GM23338 (cell line): ENCODE measurements at regions not wholly inside any gene's neighbourhood (a gene's known extent, or its start where the extent isn't known, plus 50 kb on each side); places are given as distances from the start of the nearest gene placed in this dataset.

Experiments used
- ATAC-seq: fragments of 200-7000 bp; cut with Tn5 transposase; 3 replicates; pipeline ENCODE4 v1.9.1; 2020
- DNase-seq: peaks from one replicate; pipeline ENCODE4 v3.0.0-alpha.2; 2015; ENCODE audit warnings: low spot score
- H2AFZ ChIP-seq: fragments of 200-600 bp; sonication (generic); 2 replicates; pipeline ENCODE4 v1.8.0; 2016; ENCODE audit warnings: antibody characterized with exemption, mild to moderate bottlenecking, moderate library complexity
- H3F3A ChIP-seq: fragments of 200-600 bp; sonication (generic); replicated peaks from 2 replicates; pipeline ENCODE4 v1.8.0; 2017; ENCODE audit warnings: antibody characterized with exemption, mixed run types, low read depth
- H3K27ac ChIP-seq: fragments of 200-600 bp; sonication (generic); 2 replicates; pipeline ENCODE4 v1.6.1; 2016; ENCODE audit warnings: low read depth
- H3K27me3 ChIP-seq: fragments of 200-600 bp; sonication (generic); 2 replicates; pipeline ENCODE4 v1.8.0; 2016; ENCODE audit warnings: mild to moderate bottlenecking, mixed run types, moderate library complexity; ENCODE audit not compliant: insufficient read depth
- H3K36me3 ChIP-seq: fragments of 200-600 bp; sonication (generic); 2 replicates; pipeline ENCODE4 v1.8.0; 2016; ENCODE audit warnings: mild to moderate bottlenecking; ENCODE audit not compliant: insufficient read depth
- H3K4me1 ChIP-seq: fragments of 200-600 bp; sonication (generic); 2 replicates; pipeline ENCODE4 v1.8.0; 2016; ENCODE audit warnings: mild to moderate bottlenecking, moderate library complexity; ENCODE audit not compliant: insufficient read depth
- H3K4me2 ChIP-seq: fragments of 200-600 bp; sonication (generic); 2 replicates; pipeline ENCODE4 v1.7.1; 2017; ENCODE audit warnings: mixed run types
- H3K4me3 ChIP-seq: fragments of 200-600 bp; sonication (generic); 2 replicates; pipeline ENCODE4 v1.6.1; 2016; ENCODE audit warnings: mixed run types
- H3K79me2 ChIP-seq: fragments of 200-600 bp; sonication (generic); replicated peaks from 2 replicates; pipeline ENCODE4 v1.8.0; 2017; ENCODE audit warnings: mild to moderate bottlenecking; ENCODE audit not compliant: insufficient read depth
- H3K9me2 ChIP-seq: fragments of 200-600 bp; sonication (generic); 2 replicates; pipeline ENCODE4 v1.8.0; 2017; ENCODE audit not compliant: insufficient read depth
- H4K20me1 ChIP-seq: fragments of 200-600 bp; sonication (generic); replicated peaks from 2 replicates; pipeline ENCODE4 v1.8.0; 2017; ENCODE audit warnings: mild to moderate bottlenecking; ENCODE audit not compliant: insufficient read depth
- H3K27ac Mint-ChIP-seq: 2 replicates; pipeline ENCODE4 v1.8.0; 2020; ENCODE audit warnings: inconsistent platforms, mild to moderate bottlenecking, moderate library complexity, mixed read lengths
- H3K27me3 Mint-ChIP-seq: 3 replicates; pipeline ENCODE4 v1.8.0; 2022; ENCODE audit warnings: low read depth, mild to moderate bottlenecking, moderate library complexity, mixed read lengths, inconsistent platforms; ENCODE audit not compliant: insufficient read depth, poor library complexity
- H3K36me3 Mint-ChIP-seq: 3 replicates; pipeline ENCODE4 v1.8.0; 2021; ENCODE audit warnings: low read depth, mild to moderate bottlenecking, inconsistent platforms, moderate library complexity, mixed read lengths
- H3K4me1 Mint-ChIP-seq: 3 replicates; pipeline ENCODE4 v1.8.0; 2020; ENCODE audit warnings: mild to moderate bottlenecking, inconsistent platforms, mixed read lengths
- H3K4me3 Mint-ChIP-seq: 3 replicates; pipeline ENCODE4 v1.8.0; 2021; ENCODE audit warnings: moderate library complexity, mild to moderate bottlenecking, inconsistent platforms, mixed read lengths
- H3K9me3 Mint-ChIP-seq: 3 replicates; pipeline ENCODE4 v1.8.0; 2020; ENCODE audit warnings: moderate library complexity, mild to moderate bottlenecking, inconsistent platforms, mixed read lengths
- JUNB ChIP-seq: IDR thresholded peaks from one replicate; pipeline ENCODE4 v1.6.1; 2016; ENCODE audit warnings: antibody characterized with exemption; ENCODE audit not compliant: unreplicated experiment
- ZNF114 ChIP-seq: fragments of 250-450 bp; sonication (Bioruptor Pico); IDR thresholded peaks from 2 replicates; pipeline ENCODE4 v1.5.0; 2020; ENCODE audit warnings: mild to moderate bottlenecking, moderate library complexity
- TF ChIP-seq, protein P1 (sequence below): fragments of 250-450 bp; sonication (Bioruptor Pico); IDR thresholded peaks from 2 replicates; pipeline ENCODE4 v1.5.0; 2020; ENCODE audit warnings: mild to moderate bottlenecking, moderate library complexity

DNA sequence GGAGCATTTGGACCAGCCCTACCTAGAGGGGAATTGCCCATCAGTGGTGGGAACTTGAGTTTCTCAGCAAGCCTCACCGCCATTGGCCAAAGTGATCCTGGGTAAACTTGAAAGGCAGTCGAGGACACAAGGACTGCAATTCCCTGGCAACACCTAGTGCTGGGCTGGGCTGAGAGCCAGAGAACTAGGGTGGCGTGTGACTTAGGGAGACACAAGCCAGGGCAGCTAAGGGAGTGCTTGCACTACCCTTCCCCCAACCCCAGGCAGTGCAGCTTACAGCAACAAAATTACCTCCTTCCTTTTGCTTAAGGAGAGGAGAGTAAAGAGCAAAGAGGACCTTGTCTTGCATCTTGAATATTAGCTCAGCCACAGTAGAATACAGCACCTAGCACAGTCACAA is 176.9 kb upstream of the PRMT6 start:
- no peak overlapping the region for H3K4me3 Mint-ChIP-seq
- Histone ChIP-seq H4K20me1 (no peaks in the 10 kb centered on the region), H3K9me2 (peaks cover 23% of the 10 kb centered on the region), H3K27ac (no peak overlapping the region), H3K4me3 (no peak overlapping the region), H3F3A (no peaks in the 10 kb centered on the region), H2AFZ (peak overlapping the region; percentile 78), H3K79me2 (no peaks in the 10 kb centered on the region), H3K4me2 (no peak overlapping the region), H3K36me3 (no peaks in the 10 kb centered on the region), H3K27me3 (no peaks in the 10 kb centered on the region), H3K4me1 (no peaks in the 10 kb centered on the region)
- ATAC-seq (peak; percentile 45), DNase-seq (peak; percentile 3)
- peaks cover 8% of the 10 kb centered on the region; the same call in 2 of the 3 replicates for H3K9me3 Mint-ChIP-seq
- TF ChIP-seq JUNB, result no peak
- no peak overlapping the region for H3K27ac Mint-ChIP-seq
- peaks cover 7% of the 10 kb centered on the region; the same call in 1 of the 3 replicates for H3K36me3 Mint-ChIP-seq
- no peaks in the 10 kb centered on the region; the same call in 2 of the 3 replicates for H3K4me1 Mint-ChIP-seq
- H3K27me3 Mint-ChIP-seq, result peaks cover 2% of the 10 kb centered on the region

DNA sequence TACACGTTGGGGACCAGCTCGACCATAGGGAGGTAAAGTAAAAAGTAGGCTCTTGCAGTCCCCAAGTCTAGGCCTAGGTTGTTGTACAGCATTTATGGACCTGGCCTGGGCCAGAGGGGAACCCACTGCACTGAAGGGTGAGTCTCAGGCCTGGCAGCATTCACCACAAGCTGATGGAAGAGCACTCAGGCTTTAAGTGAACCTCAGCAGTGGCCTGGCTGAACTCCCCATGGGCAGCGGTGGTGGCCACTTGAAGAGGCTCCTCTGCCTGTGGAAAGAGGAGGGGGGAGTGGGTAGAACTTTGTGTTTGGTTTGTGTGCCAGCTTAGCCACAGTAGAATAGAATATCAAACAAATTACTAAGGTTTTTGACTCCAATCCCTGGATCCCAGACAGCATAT is 176.2 kb upstream of the PRMT6 start:
- Histone ChIP-seq H3K27ac (no peak overlapping the region), H3K79me2 (no peaks in the 10 kb centered on the region), H3K36me3 (no peaks in the 10 kb centered on the region), H3K9me2 (peaks cover 23% of the 10 kb centered on the region), H3K4me1 (no peaks in the 10 kb centered on the region), H4K20me1 (no peaks in the 10 kb centered on the region), H3K27me3 (no peaks in the 10 kb centered on the region), H3K4me2 (no peak overlapping the region), H3F3A (no peaks in the 10 kb centered on the region), H3K4me3 (no peak overlapping the region), H2AFZ (peak overlapping the region; percentile 78)
- DNase-seq (no peak), ATAC-seq (no peak)
- no peak overlapping the region for H3K4me3 Mint-ChIP-seq
- H3K27me3 Mint-ChIP-seq, result peaks cover 2% of the 10 kb centered on the region
- no peak overlapping the region for H3K27ac Mint-ChIP-seq
- H3K9me3 Mint-ChIP-seq, result peaks cover 8% of the 10 kb centered on the region; the same call in 2 of the 3 replicates
- H3K4me1 Mint-ChIP-seq, result no peaks in the 10 kb centered on the region; the same call in 2 of the 3 replicates
- peaks cover 7% of the 10 kb centered on the region; the same call in 1 of the 3 replicates for H3K36me3 Mint-ChIP-seq
- TF ChIP-seq, protein P1, sequence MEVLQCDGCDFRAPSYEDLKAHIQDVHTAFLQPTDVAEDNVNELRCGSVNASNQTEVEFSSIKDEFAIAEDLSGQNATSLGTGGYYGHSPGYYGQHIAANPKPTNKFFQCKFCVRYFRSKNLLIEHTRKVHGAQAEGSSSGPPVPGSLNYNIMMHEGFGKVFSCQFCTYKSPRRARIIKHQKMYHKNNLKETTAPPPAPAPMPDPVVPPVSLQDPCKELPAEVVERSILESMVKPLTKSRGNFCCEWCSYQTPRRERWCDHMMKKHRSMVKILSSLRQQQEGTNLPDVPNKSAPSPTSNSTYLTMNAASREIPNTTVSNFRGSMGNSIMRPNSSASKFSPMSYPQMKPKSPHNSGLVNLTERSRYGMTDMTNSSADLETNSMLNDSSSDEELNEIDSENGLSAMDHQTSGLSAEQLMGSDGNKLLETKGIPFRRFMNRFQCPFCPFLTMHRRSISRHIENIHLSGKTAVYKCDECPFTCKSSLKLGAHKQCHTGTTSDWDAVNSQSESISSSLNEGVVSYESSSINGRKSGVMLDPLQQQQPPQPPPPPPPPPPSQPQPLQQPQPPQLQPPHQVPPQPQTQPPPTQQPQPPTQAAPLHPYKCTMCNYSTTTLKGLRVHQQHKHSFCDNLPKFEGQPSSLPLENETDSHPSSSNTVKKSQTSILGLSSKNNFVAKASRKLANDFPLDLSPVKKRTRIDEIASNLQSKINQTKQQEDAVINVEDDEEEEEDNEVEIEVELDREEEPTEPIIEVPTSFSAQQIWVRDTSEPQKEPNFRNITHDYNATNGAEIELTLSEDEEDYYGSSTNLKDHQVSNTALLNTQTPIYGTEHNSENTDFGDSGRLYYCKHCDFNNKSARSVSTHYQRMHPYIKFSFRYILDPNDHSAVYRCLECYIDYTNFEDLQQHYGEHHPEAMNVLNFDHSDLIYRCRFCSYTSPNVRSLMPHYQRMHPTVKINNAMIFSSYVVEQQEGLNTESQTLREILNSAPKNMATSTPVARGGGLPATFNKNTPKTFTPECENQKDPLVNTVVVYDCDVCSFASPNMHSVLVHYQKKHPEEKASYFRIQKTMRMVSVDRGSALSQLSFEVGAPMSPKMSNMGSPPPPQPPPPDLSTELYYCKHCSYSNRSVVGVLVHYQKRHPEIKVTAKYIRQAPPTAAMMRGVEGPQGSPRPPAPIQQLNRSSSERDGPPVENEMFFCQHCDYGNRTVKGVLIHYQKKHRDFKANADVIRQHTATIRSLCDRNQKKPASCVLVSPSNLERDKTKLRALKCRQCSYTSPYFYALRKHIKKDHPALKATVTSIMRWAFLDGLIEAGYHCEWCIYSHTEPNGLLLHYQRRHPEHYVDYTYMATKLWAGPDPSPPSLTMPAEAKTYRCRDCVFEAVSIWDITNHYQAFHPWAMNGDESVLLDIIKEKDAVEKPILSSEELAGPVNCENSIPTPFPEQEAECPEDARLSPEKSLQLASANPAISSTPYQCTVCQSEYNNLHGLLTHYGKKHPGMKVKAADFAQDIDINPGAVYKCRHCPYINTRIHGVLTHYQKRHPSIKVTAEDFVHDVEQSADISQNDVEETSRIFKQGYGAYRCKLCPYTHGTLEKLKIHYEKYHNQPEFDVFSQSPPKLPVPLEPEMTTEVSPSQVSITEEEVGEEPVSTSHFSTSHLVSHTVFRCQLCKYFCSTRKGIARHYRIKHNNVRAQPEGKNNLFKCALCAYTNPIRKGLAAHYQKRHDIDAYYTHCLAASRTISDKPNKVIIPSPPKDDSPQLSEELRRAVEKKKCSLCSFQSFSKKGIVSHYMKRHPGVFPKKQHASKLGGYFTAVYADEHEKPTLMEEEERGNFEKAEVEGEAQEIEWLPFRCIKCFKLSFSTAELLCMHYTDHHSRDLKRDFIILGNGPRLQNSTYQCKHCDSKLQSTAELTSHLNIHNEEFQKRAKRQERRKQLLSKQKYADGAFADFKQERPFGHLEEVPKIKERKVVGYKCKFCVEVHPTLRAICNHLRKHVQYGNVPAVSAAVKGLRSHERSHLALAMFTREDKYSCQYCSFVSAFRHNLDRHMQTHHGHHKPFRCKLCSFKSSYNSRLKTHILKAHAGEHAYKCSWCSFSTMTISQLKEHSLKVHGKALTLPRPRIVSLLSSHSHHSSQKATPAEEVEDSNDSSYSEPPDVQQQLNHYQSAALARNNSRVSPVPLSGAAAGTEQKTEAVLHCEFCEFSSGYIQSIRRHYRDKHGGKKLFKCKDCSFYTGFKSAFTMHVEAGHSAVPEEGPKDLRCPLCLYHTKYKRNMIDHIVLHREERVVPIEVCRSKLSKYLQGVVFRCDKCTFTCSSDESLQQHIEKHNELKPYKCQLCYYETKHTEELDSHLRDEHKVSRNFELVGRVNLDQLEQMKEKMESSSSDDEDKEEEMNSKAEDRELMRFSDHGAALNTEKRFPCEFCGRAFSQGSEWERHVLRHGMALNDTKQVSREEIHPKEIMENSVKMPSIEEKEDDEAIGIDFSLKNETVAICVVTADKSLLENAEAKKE (CRISPR knock-in tag), result no peak
- no peak for TF ChIP-seq ZNF114 (CRISPR knock-in tag)
